K562 (cell line): ENCODE measurements at regions not wholly inside any gene's neighbourhood (a gene's known extent, or its start where the extent isn't known, plus 50 kb on each side); places are given as distances from the start of the nearest gene placed in this dataset.

Source experiments
- ATAC-seq: fragments of 200-7000 bp; cut with Tn5 transposase; 3 replicates; pipeline ENCODE4 v1.9.1; 2020; ENCODE audit warnings: moderate library complexity
- BruUV-seq: library from RNA; stranded (reverse); fragments of 400-500 nt; replicated peaks from 2 replicates; lab custom pipeline; 2021; lab: Mats Ljungman, UMichigan
- CTCF ChIA-PET: fragments of 300-600 bp; formaldehyde crosslinking; extraction: SDS; loops from one replicate; lab custom pipeline; 2021; ENCODE audit warnings: low intra/inter-chr PET ratio; lab: Yijun Ruan, JAX
- POLR2A ChIA-PET: fragments of 300-600, 350-650 bp; sonication (Branson Sonifier 250); formaldehyde crosslinking; extraction: SDS; loops from one replicate; lab custom pipeline; 2021; ENCODE audit warnings: antibody characterized with exemption, inconsistent platforms; lab: Yijun Ruan, JAX
- DNase-seq, 4 experiments: peaks; one replicate each; pipeline versions ENCODE4 v3.0.0 to v3.0.0-alpha.2; 2011 to 2018; ENCODE audit warnings: low spot score in 3 of 4, mixed read lengths in 3 of 4; ENCODE audit errors: extremely low read depth in 1 of 4
- FAIRE-seq: peaks from 2 replicates; lab custom pipeline; 2011; peaks lifted over from hg19 to GRCh38; lab: Jason Lieb, UNC
- H2AFZ ChIP-seq: 2 replicates; pipeline ENCODE4 v1.6.0; 2011; ENCODE audit warnings: low read depth, low read length, control low read depth, inconsistent platforms
- H3K27ac ChIP-seq: fragments of 200-600 bp; 3 replicates; pipeline ENCODE4 v1.8.0; 2011; ENCODE audit warnings: low read depth, mild to moderate bottlenecking, control low read depth, inconsistent platforms, low read length, moderate library complexity, mixed read lengths; ENCODE audit errors: extremely low read depth
- H3K27me3 ChIP-seq, 2 experiments: fragments of 300-600 bp in 1 of 2; 2 replicates in 1 of 2; 3 replicates in 1 of 2; pipeline versions ENCODE4 v1.6.0 to v1.8.0; 2011; ENCODE audit warnings: inconsistent platforms in 2 of 2, low read length in 2 of 2, mild to moderate bottlenecking in 1 of 2, mixed read lengths in 1 of 2, moderate library complexity in 1 of 2; ENCODE audit not compliant: control insufficient read depth in 2 of 2, insufficient read depth in 2 of 2
- H3K36me3 ChIP-seq: fragments of 300-600 bp; 3 replicates; pipeline ENCODE4 v1.8.0; 2011; ENCODE audit warnings: mild to moderate bottlenecking, low read length, inconsistent platforms; ENCODE audit not compliant: control insufficient read depth, insufficient read depth
- H3K4me1 ChIP-seq, 2 experiments: fragments of 200-600 bp in 1 of 2; replicated peaks in 1 of 2; 2 replicates in 1 of 2; 3 replicates in 1 of 2; pipeline versions ENCODE4 v1.5.1 to v1.8.0; 2011; ENCODE audit warnings: inconsistent platforms in 2 of 2, low read length in 2 of 2, mild to moderate bottlenecking in 1 of 2, mixed read lengths in 1 of 2, moderate library complexity in 1 of 2; ENCODE audit not compliant: control insufficient read depth in 2 of 2, insufficient read depth in 2 of 2
- H3K4me2 ChIP-seq: 2 replicates; pipeline ENCODE4 v1.6.1; 2011; ENCODE audit warnings: low read length, control low read depth, inconsistent platforms, mixed read lengths; ENCODE audit not compliant: insufficient read depth
- H3K4me3 ChIP-seq: fragments of 200-600 bp; sonication (generic), shearing (Covaris generic); 2 replicates; pipeline ENCODE4 v1.5.1; 2016; ENCODE audit warnings: control low read depth, inconsistent platforms
- H3K79me2 ChIP-seq: fragments of 200-600 bp; 3 replicates; pipeline ENCODE4 v1.8.0; 2011; ENCODE audit warnings: low read length, inconsistent platforms; ENCODE audit not compliant: control insufficient read depth, insufficient read depth
- H3K9ac ChIP-seq, 2 experiments: 2 replicates each; pipeline versions ENCODE4 v1.6.0 to v1.6.1; 2011; ENCODE audit warnings: low read depth in 2 of 2, low read length in 2 of 2, control low read depth in 1 of 2, inconsistent platforms in 1 of 2, mild to moderate bottlenecking in 1 of 2, mixed read lengths in 1 of 2; ENCODE audit not compliant: insufficient read depth in 1 of 2
- H3K9me1 ChIP-seq: one replicate; pipeline ENCODE4 v1.6.0; 2011; ENCODE audit warnings: inconsistent platforms, mild to moderate bottlenecking, low read length, moderate library complexity; ENCODE audit not compliant: control insufficient read depth, insufficient read depth
- H3K9me3 ChIP-seq: replicated peaks from 2 replicates; pipeline ENCODE4 v1.5.1; 2011; ENCODE audit warnings: low read depth, low read length, inconsistent platforms; ENCODE audit not compliant: control insufficient read depth, insufficient read depth
- H4K20me1 ChIP-seq: replicated peaks from 2 replicates; pipeline ENCODE4 v1.6.1; 2011; ENCODE audit warnings: low read length, inconsistent platforms, mixed read lengths; ENCODE audit not compliant: control insufficient read depth, insufficient read depth
- CAMTA2 ChIP-seq: fragments of 250-450 bp; sonication (Bioruptor Pico); conservative IDR thresholded peaks from 2 replicates; pipeline ENCODE4 v1.5.1; 2022
- CHD4 ChIP-seq: fragments of 200-600 bp; sonication (generic); IDR thresholded peaks from 3 replicates; pipeline ENCODE4 v1.6.1; 2012; ENCODE audit warnings: low read depth, mild to moderate bottlenecking, mixed read lengths, low read length, inconsistent platforms; ENCODE audit not compliant: insufficient read depth, insufficient replicate concordance, poor library complexity, severe bottlenecking
- ETV1 ChIP-seq: fragments of 450-650 bp; conservative IDR thresholded peaks from 2 replicates; pipeline ENCODE4 v1.6.1; 2016; ENCODE audit warnings: missing genetic modification characterization, control low read depth, low read depth, missing compliant biosample characterization
- GTF2B ChIP-seq: IDR thresholded peaks from 2 replicates; pipeline ENCODE4 v1.6.1; 2011; ENCODE audit not compliant: insufficient read length; ENCODE audit errors: extremely low read depth
- HNRNPL ChIP-seq: fragments of 200-400 bp; formaldehyde crosslinking; IDR thresholded peaks from 2 replicates; pipeline ENCODE4 v1.6.1; 2017; ENCODE audit warnings: low read depth, mild to moderate bottlenecking, low read length
- KDM4B ChIP-seq, 2 experiments: fragments of 450-650 bp in 1 of 2; sonication (generic) in 1 of 2; IDR thresholded peaks; 2 replicates each; pipeline ENCODE4 v1.6.1; 2016 to 2017; ENCODE audit warnings: borderline replicate concordance in 2 of 2, antibody characterized with exemption in 1 of 2, low read depth in 1 of 2, mild to moderate bottlenecking in 1 of 2
- MIER1 ChIP-seq: fragments of 450-650 bp; IDR thresholded peaks from 2 replicates; pipeline ENCODE4 v1.6.1; 2016; ENCODE audit warnings: antibody characterized with exemption, mild to moderate bottlenecking, low read depth
- MYNN ChIP-seq, 2 experiments: sonication (generic); formaldehyde crosslinking in 1 of 2; IDR thresholded peaks; 2 replicates each; pipeline versions ENCODE4 v1.5.0 to v1.6.1; 2016 to 2020; ENCODE audit warnings: antibody characterized with exemption in 1 of 2, missing genetic modification reagents in 1 of 2
- POLR2AphosphoS2 ChIP-seq: IDR thresholded peaks from 2 replicates; pipeline ENCODE4 v1.6.1; 2012; ENCODE audit warnings: low read length, improper control_type of control experiment
- RBFOX2 ChIP-seq: fragments of 200-400 bp; formaldehyde crosslinking; IDR thresholded peaks from 2 replicates; pipeline ENCODE4 v1.6.1; 2017; ENCODE audit warnings: low read depth, mild to moderate bottlenecking, low read length, moderate library complexity
- SAP30 ChIP-seq: fragments of 200-600 bp; sonication (generic); IDR thresholded peaks from 2 replicates; pipeline ENCODE4 v1.6.1; 2012; ENCODE audit warnings: borderline replicate concordance, low read depth, mild to moderate bottlenecking, moderate library complexity, low read length, control low read depth, inconsistent platforms; ENCODE audit not compliant: insufficient read depth, poor library complexity, severe bottlenecking
- SRSF9 ChIP-seq: fragments of 200-400 bp; formaldehyde crosslinking; IDR thresholded peaks from 2 replicates; pipeline ENCODE4 v1.6.1; 2017; ENCODE audit warnings: low read depth, low read length, borderline replicate concordance
- ZNF212 ChIP-seq: fragments of 450-650 bp; formaldehyde crosslinking; IDR thresholded peaks from 2 replicates; pipeline ENCODE4 v1.4.0; 2020; ENCODE audit warnings: mild to moderate bottlenecking
- ZNF398 ChIP-seq: fragments of 250-450 bp; sonication (Bioruptor Pico); IDR thresholded peaks from 2 replicates; pipeline ENCODE4 v1.8.0; 2021; ENCODE audit warnings: moderate library complexity, mild to moderate bottlenecking, inconsistent platforms
- ZNF518B ChIP-seq: fragments of 250-450 bp; sonication (Bioruptor Pico); IDR thresholded peaks from 2 replicates; pipeline ENCODE4 v1.5.0; 2021; ENCODE audit warnings: mild to moderate bottlenecking, moderate library complexity
- ZNF780A ChIP-seq: fragments of 250-450 bp; sonication (Bioruptor Pico); IDR thresholded peaks from 2 replicates; pipeline ENCODE4 v1.5.0; 2021; ENCODE audit warnings: mild to moderate bottlenecking
- WGBS: fragments of 100-300 bp; shearing (Covaris generic); methylation state at CpG from one replicate; pipeline ENCODE4 v1.1.6; 2016; ENCODE audit warnings: low coverage, mixed read lengths; ENCODE audit not compliant: insufficient coverage; ENCODE audit errors: missing lambda C conversion rate; 5-methylcytosine and 5-hydroxymethylcytosine counted together
- in situ Hi-C: fragments of 300-500 bp; cut with MboI; formaldehyde crosslinking; loops from 4 replicates; pipeline ENCODE4 v1.15.0; 2018; ENCODE audit warnings: inconsistent platforms, mixed read lengths
- intact Hi-C: fragments of 100-400 bp; cut with micrococcal nuclease; formaldehyde crosslinking; loops from 2 replicates; pipeline ENCODE4 v1.14.2; 2022

- no peak for TF ChIP-seq RBFOX2
- no peak for TF ChIP-seq ETV1
- TF ChIP-seq CAMTA2 (CRISPR knock-in tag): no peak
- no peak for TF ChIP-seq ZNF212 (CRISPR knock-in tag)
- TF ChIP-seq ZNF398 (CRISPR knock-in tag): no peak
- TF ChIP-seq KDM4B (IDR thresholded peaks at IDR 0.05; ENCODE audit: borderline replicate concordance in 2 of 2, low read depth in 1 of 2): no peak
- TF ChIP-seq MYNN (IDR thresholded peaks at IDR 0.05): no peak
- TF ChIP-seq MYNN (CRISPR knock-in tag; IDR thresholded peaks at IDR 0.05): no peak
These were observed 661.9 kb downstream of the ANXA1 start (continued) for GRCh38 chr9:73813546-73813945.

DNA sequence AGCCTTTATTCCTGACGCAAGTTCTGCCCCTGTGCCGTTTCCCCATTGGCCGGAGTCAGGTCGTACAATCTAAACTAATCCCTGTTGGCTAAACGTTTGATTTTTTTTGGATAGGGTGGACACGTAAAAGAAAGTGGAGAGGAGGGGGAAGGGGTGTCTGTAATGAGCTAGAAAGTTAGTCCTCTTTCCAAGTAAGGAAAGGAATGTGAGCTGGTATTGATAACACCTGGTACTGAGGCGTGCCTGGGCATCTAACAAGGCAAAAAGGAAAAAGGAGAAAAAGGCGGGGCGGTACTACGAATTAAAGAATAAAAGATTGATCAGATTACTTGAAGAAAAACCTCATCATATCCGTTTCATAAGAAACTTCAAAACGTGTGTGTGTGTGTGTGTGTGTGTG, 665.2 kb downstream of the ANXA1 start:
- 41% methylated on average over 8 of the region's 12 CpGs for WGBS
- CTCF ChIA-PET: no interaction called here
- no peaks in the 10 kb centered on the region for H3K27me3 ChIP-seq
- H3K4me3 ChIP-seq: no peak overlapping the region
- DNase-seq (no peak), ATAC-seq (no peak), FAIRE-seq (no peak)
- POLR2A ChIA-PET: no interaction called here
- H4K20me1 ChIP-seq: no peaks in the 10 kb centered on the region
- intact Hi-C loops: no loop called here
- no peaks in the 10 kb centered on the region for H3K9me1 ChIP-seq
- no peak overlapping the region for H3K9ac ChIP-seq
- in situ Hi-C loops: no loop called here
- H3K9me3 ChIP-seq: no peaks in the 10 kb centered on the region
- H3K79me2 ChIP-seq: no peaks in the 10 kb centered on the region
- H3K36me3 ChIP-seq: no peaks in the 10 kb centered on the region
- no peak overlapping the region for H3K4me2 ChIP-seq
- H3K4me1 ChIP-seq: no peaks in the 10 kb centered on the region
- no peak overlapping the region for H3K27ac ChIP-seq
- no TSS peak for BruUV-seq
- no peak overlapping the region for H2AFZ ChIP-seq
- TF ChIP-seq GTF2B (no peak), CHD4 (no peak), ZNF780A (no peak), POLR2AphosphoS2 (no peak), ZNF518B (CRISPR knock-in tag) (no peak), SAP30 (no peak), MIER1 (no peak), SRSF9 (no peak), HNRNPL (no peak)
